ENCODE measurements at regions not wholly inside any gene's neighbourhood (a gene's known extent, or its start where the extent isn't known, plus 50 kb on each side); places are given as distances from the start of the nearest gene placed in this dataset.

- H3K4me1 ChIP-seq (ENCODE audit: control insufficient read depth, insufficient read depth, low read length), result no peaks in the 10 kb centered on the region; the same call in 1 of the 2 replicates
- ChIA-PET CTCF (interaction anchor here (0.7 kb wide), 1 partner anchor 20 kb away, joined by 3 read pairs; no protein-coding TSS in a partner anchor), POLR2A (interaction anchor here (0.6 kb wide), 1 partner anchor 252 kb away, joined by 3 read pairs; no protein-coding TSS in a partner anchor)
- H3K27ac ChIP-seq (ENCODE audit: extremely low read depth, low read depth, low read length), result no peak overlapping the region
- no peaks in the 10 kb centered on the region for H3K36me3 ChIP-seq (ENCODE audit: control insufficient read depth in 2 of 2, insufficient read depth in 1 of 2, low read length in 2 of 2)
- no peak for TF ChIP-seq REST (tag by site-specific recombination; IDR thresholded peaks at IDR 0.05)
- no peak for TF ChIP-seq ZNF843 (tag by site-specific recombination; IDR thresholded peaks at IDR 0.05)
- no peak for TF ChIP-seq ZNF175 (tag by site-specific recombination; IDR thresholded peaks at IDR 0.05)
- no peak for TF ChIP-seq ZNF639 (tag by site-specific recombination; IDR thresholded peaks at IDR 0.05)
- TF ChIP-seq GLI2 (tag by site-specific recombination; IDR thresholded peaks at IDR 0.05; ENCODE audit: borderline replicate concordance, low read depth), result no peak
- no peak for TF ChIP-seq ZNF629 (tag by site-specific recombination; IDR thresholded peaks at IDR 0.05)
- no peak for TF ChIP-seq ZNF580 (tag by site-specific recombination; IDR thresholded peaks at IDR 0.05)
- TF ChIP-seq ZNF777 (tag by site-specific recombination; IDR thresholded peaks at IDR 0.05; ENCODE audit: borderline replicate concordance), result no peak
- TF ChIP-seq ZNF560 (tag by site-specific recombination; IDR thresholded peaks at IDR 0.05; ENCODE audit: borderline replicate concordance), result no peak
- no peak for TF ChIP-seq ZNF585B (tag by site-specific recombination; IDR thresholded peaks at IDR 0.05)
- no peak for TF ChIP-seq GLIS2 (tag by site-specific recombination; IDR thresholded peaks at IDR 0.05)
- no peak for TF ChIP-seq PRDM4 (tag by site-specific recombination; IDR thresholded peaks at IDR 0.05)
- no peak for TF ChIP-seq ZIC2 (tag by site-specific recombination; IDR thresholded peaks at IDR 0.05)
- TF ChIP-seq ZNF23 (tag by site-specific recombination; IDR thresholded peaks at IDR 0.05; ENCODE audit: borderline replicate concordance), result no peak
- H3K4me3 ChIP-seq (ENCODE audit: low read depth, low read length), result no peak overlapping the region
- H3K9me3 ChIP-seq (ENCODE audit: control insufficient read depth, insufficient read depth, low read depth, low read length), result no peaks in the 10 kb centered on the region
These were observed 229.0 kb downstream of the SEC23A start for GRCh38 chr14:38873941-38874612.

GRCh38 chr14:38870296-38870836 is 232.7 kb downstream of the SEC23A start:
- no peak overlapping the region for H3K27ac ChIP-seq (ENCODE audit: extremely low read depth, low read depth, low read length)
- no peaks in the 10 kb centered on the region for H3K4me1 ChIP-seq (ENCODE audit: control insufficient read depth, insufficient read depth, low read length)
- ChIA-PET POLR2A (no interaction called here), CTCF (interaction anchor here (0.7 to 1.6 kb wide), 2 partner anchors 149 to 884 kb away, joined by 3 to 4 read pairs; no protein-coding TSS in a partner anchor)
- H3K36me3 ChIP-seq (ENCODE audit: control insufficient read depth in 2 of 2, insufficient read depth in 1 of 2, low read length in 2 of 2), result no peaks in the 10 kb centered on the region
- H3K4me3 ChIP-seq (ENCODE audit: low read depth, low read length), result no peak overlapping the region
- no peaks in the 10 kb centered on the region for H3K9me3 ChIP-seq (ENCODE audit: control insufficient read depth, insufficient read depth, low read depth, low read length)
- TF ChIP-seq ATF2 (tag by site-specific recombination; IDR thresholded peaks at IDR 0.05; ENCODE audit: low read depth), result no peak
- no peak for TF ChIP-seq SETDB1 (IDR thresholded peaks at IDR 0.05; ENCODE audit: insufficient read length, low read length)
- TF ChIP-seq ZNF274 (IDR thresholded peaks at IDR 0.05; ENCODE audit: low read length), result no peak
- no peak for TF ChIP-seq ZNF274 (tag by site-specific recombination; IDR thresholded peaks at IDR 0.05; ENCODE audit: borderline replicate concordance)
- TF ChIP-seq ZBTB1 (tag by site-specific recombination; IDR thresholded peaks at IDR 0.05), result no peak

All from HEK293 (cell line).